PC-9 (cell line): ENCODE measurements at regions not wholly inside any gene's neighbourhood (a gene's known extent, or its start where the extent isn't known, plus 50 kb on each side); places are given as distances from the start of the nearest gene placed in this dataset.

ENCODE experiments used
- BruUV-seq: library from RNA; stranded (reverse); fragments of 400-500 nt; replicated peaks from 2 replicates; lab custom pipeline; 2021; lab: Mats Ljungman, UMichigan
- CTCF ChIA-PET: fragments of 300-600 bp; sonication (Branson Sonifier 250); formaldehyde crosslinking; loops from one replicate; lab custom pipeline; 2022; ENCODE audit warnings: antibody characterized with exemption; lab: Charles Lee
- POLR2A ChIA-PET: fragments of 300-600 bp; sonication (Branson Sonifier 250); formaldehyde crosslinking; loops from one replicate; lab custom pipeline; 2022; ENCODE audit warnings: antibody characterized with exemption; ENCODE audit not compliant: unreplicated experiment; lab: Charles Lee
- DNase-seq, 2 experiments: peaks; one replicate each; pipeline versions ENCODE4 v3.0.0 to v3.0.0-alpha.2; 2015 to 2022; ENCODE audit warnings: mixed read lengths in 1 of 2
- H2AFZ ChIP-seq: fragments of 200-600 bp; sonication (generic); 2 replicates; pipeline ENCODE4 v1.8.1; 2017; ENCODE audit warnings: antibody characterized with exemption
- H3F3A ChIP-seq: fragments of 200-600 bp; sonication (generic); 2 replicates; pipeline ENCODE4 v1.8.1; 2017; ENCODE audit warnings: antibody characterized with exemption, mild to moderate bottlenecking, low read depth; ENCODE audit not compliant: insufficient read depth
- H3K27ac ChIP-seq: fragments of 200-600 bp; sonication (generic); 2 replicates; pipeline ENCODE4 v1.6.1; 2016; ENCODE audit warnings: mixed run types
- H3K27me3 ChIP-seq: fragments of 200-600 bp; sonication (generic); 2 replicates; pipeline ENCODE4 v1.6.1; 2016; ENCODE audit warnings: low read depth, mixed run types; ENCODE audit not compliant: insufficient read depth
- H3K36me3 ChIP-seq: fragments of 200-600 bp; sonication (generic); 2 replicates; pipeline ENCODE4 v1.6.1; 2016; ENCODE audit warnings: low read depth, mixed run types
- H3K4me1 ChIP-seq: fragments of 200-600 bp; sonication (generic); replicated peaks from 2 replicates; pipeline ENCODE4 v1.6.1; 2016; ENCODE audit warnings: mixed run types; ENCODE audit not compliant: insufficient read depth
- H3K4me2 ChIP-seq: fragments of 200-600 bp; sonication (generic); 2 replicates; pipeline ENCODE4 v1.6.1; 2017; ENCODE audit warnings: mixed run types
- H3K4me3 ChIP-seq: fragments of 200-600 bp; sonication (generic); 2 replicates; pipeline ENCODE4 v1.6.1; 2016; ENCODE audit warnings: mixed run types
- H3K79me2 ChIP-seq: fragments of 200-600 bp; sonication (generic); 2 replicates; pipeline ENCODE4 v1.6.1; 2017; ENCODE audit warnings: low read depth, mixed run types
- H3K9me2 ChIP-seq: fragments of 200-600 bp; sonication (generic); 2 replicates; pipeline ENCODE4 v1.8.1; 2017; ENCODE audit warnings: mild to moderate bottlenecking; ENCODE audit not compliant: insufficient read depth
- H3K9me3 ChIP-seq: fragments of 200-600 bp; sonication (generic); 2 replicates; pipeline ENCODE4 v1.8.1; 2016; ENCODE audit warnings: low read depth; ENCODE audit not compliant: insufficient read depth
- H4K20me1 ChIP-seq: fragments of 200-600 bp; sonication (generic); 2 replicates; pipeline ENCODE4 v1.8.1; 2017; ENCODE audit not compliant: insufficient read depth
- EZH2 ChIP-seq: fragments of 200-600 bp; sonication (generic); IDR thresholded peaks from 2 replicates; pipeline ENCODE4 v1.8.0; 2017; ENCODE audit warnings: antibody characterized with exemption, low read depth
- intact Hi-C: fragments of 100-400 bp; cut with micrococcal nuclease; formaldehyde crosslinking; loops from one replicate; pipeline ENCODE4 v1.10.0; 2022; ENCODE audit not compliant: unreplicated experiment
- TF ChIP-seq, protein P1 (sequence below): fragments of 200-600 bp; sonication (generic); conservative IDR thresholded peaks from 2 replicates; pipeline ENCODE4 v1.6.1; 2017; ENCODE audit warnings: mixed run types, antibody characterized with exemption, mild to moderate bottlenecking, moderate library complexity

DNA sequence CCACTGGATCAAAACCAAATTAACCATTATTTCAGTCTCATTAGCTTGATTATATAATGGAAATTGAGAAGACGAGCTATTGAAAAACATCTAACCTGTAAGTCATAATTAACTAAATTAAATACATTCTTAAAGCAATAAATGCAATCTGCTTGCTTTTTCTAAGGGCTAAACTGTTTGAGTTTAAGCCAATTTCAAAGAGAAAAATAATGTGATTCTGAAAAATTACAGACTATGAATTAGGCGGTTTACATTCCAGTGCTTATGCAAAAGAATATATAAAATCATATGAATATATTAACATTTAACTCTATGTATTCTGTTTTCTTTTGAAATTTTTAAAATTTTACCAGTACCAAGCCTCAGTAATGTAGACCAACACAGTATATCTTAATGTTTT, 1349.4 kb downstream of the FSCB start:
- no TSS peak for BruUV-seq
- intact Hi-C loops = no loop called here
- H3K79me2 ChIP-seq = no peaks in the 10 kb centered on the region
- H3K4me1 ChIP-seq = no peaks in the 10 kb centered on the region
- POLR2A ChIA-PET = no interaction called here
- TF ChIP-seq EZH2 = no peak
- TF ChIP-seq, protein P1, sequence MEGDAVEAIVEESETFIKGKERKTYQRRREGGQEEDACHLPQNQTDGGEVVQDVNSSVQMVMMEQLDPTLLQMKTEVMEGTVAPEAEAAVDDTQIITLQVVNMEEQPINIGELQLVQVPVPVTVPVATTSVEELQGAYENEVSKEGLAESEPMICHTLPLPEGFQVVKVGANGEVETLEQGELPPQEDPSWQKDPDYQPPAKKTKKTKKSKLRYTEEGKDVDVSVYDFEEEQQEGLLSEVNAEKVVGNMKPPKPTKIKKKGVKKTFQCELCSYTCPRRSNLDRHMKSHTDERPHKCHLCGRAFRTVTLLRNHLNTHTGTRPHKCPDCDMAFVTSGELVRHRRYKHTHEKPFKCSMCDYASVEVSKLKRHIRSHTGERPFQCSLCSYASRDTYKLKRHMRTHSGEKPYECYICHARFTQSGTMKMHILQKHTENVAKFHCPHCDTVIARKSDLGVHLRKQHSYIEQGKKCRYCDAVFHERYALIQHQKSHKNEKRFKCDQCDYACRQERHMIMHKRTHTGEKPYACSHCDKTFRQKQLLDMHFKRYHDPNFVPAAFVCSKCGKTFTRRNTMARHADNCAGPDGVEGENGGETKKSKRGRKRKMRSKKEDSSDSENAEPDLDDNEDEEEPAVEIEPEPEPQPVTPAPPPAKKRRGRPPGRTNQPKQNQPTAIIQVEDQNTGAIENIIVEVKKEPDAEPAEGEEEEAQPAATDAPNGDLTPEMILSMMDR = no peak
- H3K27me3 ChIP-seq = no peaks in the 10 kb centered on the region
- no peak overlapping the region for H3K27ac ChIP-seq
- no peaks in the 10 kb centered on the region for H3F3A ChIP-seq
- CTCF ChIA-PET = no interaction called here
- no peak overlapping the region for H2AFZ ChIP-seq
- no peaks in the 10 kb centered on the region for H4K20me1 ChIP-seq
- H3K36me3 ChIP-seq = no peaks in the 10 kb centered on the region
- no peaks in the 10 kb centered on the region for H3K9me2 ChIP-seq
- H3K4me2 ChIP-seq = no peak overlapping the region
- H3K9me3 ChIP-seq = no peaks in the 10 kb centered on the region
- no peak for DNase-seq
- H3K4me3 ChIP-seq = no peak overlapping the region

DNA sequence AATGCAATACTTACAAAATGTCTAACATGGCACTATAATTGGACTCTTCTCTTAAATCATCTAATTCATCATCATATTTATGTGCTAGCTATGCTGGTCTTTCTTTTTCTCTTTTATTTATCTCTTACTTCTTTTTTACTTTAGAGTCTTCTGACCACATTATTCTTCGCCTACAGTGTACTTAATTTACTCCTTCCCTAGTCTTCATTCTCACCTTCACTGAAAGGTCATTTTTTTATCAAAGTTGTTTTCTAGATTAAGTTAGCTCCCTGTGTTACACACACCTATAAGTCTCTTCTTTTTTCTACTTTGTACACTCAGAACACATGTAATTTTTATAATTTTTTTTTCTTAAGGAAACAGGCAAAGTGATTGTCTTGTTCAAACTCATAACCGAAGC, 1351.2 kb downstream of the FSCB start:
- TF ChIP-seq, protein P1 = no peak
- TF ChIP-seq EZH2 = no peak
- DNase-seq = no peak

DNA sequence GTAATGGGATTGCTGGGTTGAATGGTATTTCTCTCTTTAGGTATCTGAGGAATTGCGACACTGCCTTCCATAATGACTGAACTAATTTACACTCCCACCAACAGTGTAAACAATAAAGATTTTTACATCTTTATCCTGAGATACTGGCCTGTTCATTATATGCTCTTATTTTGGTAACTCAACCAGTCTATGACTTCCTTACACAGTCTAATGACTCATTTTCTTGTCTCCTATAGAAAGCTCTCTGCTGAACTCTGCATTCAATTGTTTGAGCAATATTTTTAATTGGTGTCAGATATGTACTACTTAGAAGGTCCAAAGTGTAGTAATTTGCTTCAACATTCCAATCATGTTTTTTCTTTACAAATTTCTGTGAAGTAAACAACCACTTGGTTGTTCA, 1351.8 kb downstream of the FSCB start:
- H3K9me3 ChIP-seq = no peaks in the 10 kb centered on the region
- TF ChIP-seq, protein P1 = no peak
- no peak for TF ChIP-seq EZH2
- H4K20me1 ChIP-seq = no peaks in the 10 kb centered on the region
- ChIA-PET POLR2A (no interaction called here), CTCF (no interaction called here)
- no peaks in the 10 kb centered on the region for H3K4me1 ChIP-seq
- no peaks in the 10 kb centered on the region for H3F3A ChIP-seq
- no peaks in the 10 kb centered on the region for H3K79me2 ChIP-seq
- no TSS peak for BruUV-seq
- no peak overlapping the region for H3K27ac ChIP-seq
- no peak for DNase-seq
- H3K4me2 ChIP-seq = no peak overlapping the region
- no peak overlapping the region for H2AFZ ChIP-seq
- H3K9me2 ChIP-seq = no peaks in the 10 kb centered on the region
- H3K36me3 ChIP-seq = no peaks in the 10 kb centered on the region
- intact Hi-C loops = no loop called here
- H3K4me3 ChIP-seq = no peak overlapping the region
- no peaks in the 10 kb centered on the region for H3K27me3 ChIP-seq

More for the DNA sequence above, 1351.2 kb downstream of the FSCB start:
- Histone ChIP-seq H4K20me1 (no peaks in the 10 kb centered on the region), H2AFZ (no peak overlapping the region), H3K27me3 (no peaks in the 10 kb centered on the region), H3K4me3 (no peak overlapping the region), H3K9me3 (no peaks in the 10 kb centered on the region), H3K27ac (no peak overlapping the region), H3K4me1 (no peaks in the 10 kb centered on the region), H3K4me2 (no peak overlapping the region), H3F3A (no peaks in the 10 kb centered on the region), H3K79me2 (no peaks in the 10 kb centered on the region), H3K9me2 (no peaks in the 10 kb centered on the region), H3K36me3 (no peaks in the 10 kb centered on the region)
- CTCF ChIA-PET = no interaction called here
- POLR2A ChIA-PET = no interaction called here
- BruUV-seq = no TSS peak
- intact Hi-C loops = no loop called here
